Endothelial cell of umbilical vein (primary cell): ENCODE measurements at regions not wholly inside any gene's neighbourhood (a gene's known extent, or its start where the extent isn't known, plus 50 kb on each side); places are given as distances from the start of the nearest gene placed in this dataset.

Experiments used
- BruUV-seq: library from RNA; stranded (reverse); fragments of 400-500 nt; replicated peaks from 2 replicates; lab custom pipeline; 2021; lab: Mats Ljungman, UMichigan
- CTCF ChIA-PET: fragments of 300-600, 350-600 bp; sonication (Branson Sonifier 250); formaldehyde crosslinking; loops from one replicate; lab custom pipeline; 2021; ENCODE audit warnings: antibody characterized with exemption, inconsistent platforms; lab: Charles Lee
- POLR2A ChIA-PET: fragments of 300-600, 350-600 bp; sonication (Branson Sonifier 250); formaldehyde crosslinking; loops from one replicate; lab custom pipeline; 2021; ENCODE audit warnings: antibody characterized with exemption, inconsistent platforms; lab: Charles Lee
- DNase-seq: peaks from one replicate; pipeline ENCODE4 v3.0.0-alpha.2; 2011; ENCODE audit warnings: low read depth, low spot score
- FAIRE-seq: peaks from 2 replicates; lab custom pipeline; 2011; peaks lifted over from hg19 to GRCh38; lab: Jason Lieb, UNC
- H2AFZ ChIP-seq: 2 replicates; pipeline ENCODE4 v1.6.0; 2012; ENCODE audit warnings: low read depth, low read length, control low read depth, inconsistent platforms
- H3K27ac ChIP-seq: 2 replicates; pipeline ENCODE4 v1.5.1; 2011; ENCODE audit warnings: low read depth, mild to moderate bottlenecking, control low read depth, low read length, moderate library complexity; ENCODE audit not compliant: insufficient read depth
- H3K27me3 ChIP-seq, 2 experiments: 2 replicates each; pipeline versions ENCODE4 v1.6.0 to v1.6.1; 2011; ENCODE audit warnings: low read length in 2 of 2, mixed read lengths in 1 of 2; ENCODE audit not compliant: control insufficient read depth in 2 of 2, insufficient read depth in 2 of 2
- H3K36me3 ChIP-seq, 2 experiments: 2 replicates in 1 of 2; 3 replicates in 1 of 2; pipeline ENCODE4 v1.5.1; 2011; ENCODE audit warnings: low read length in 2 of 2, mild to moderate bottlenecking in 1 of 2, moderate library complexity in 1 of 2; ENCODE audit not compliant: control insufficient read depth in 2 of 2, insufficient read depth in 2 of 2; ENCODE audit errors: extremely low read depth in 1 of 2
- H3K4me1 ChIP-seq: 3 replicates; pipeline ENCODE4 v1.5.1; 2011; ENCODE audit warnings: mild to moderate bottlenecking, low read length; ENCODE audit not compliant: control insufficient read depth, insufficient read depth; ENCODE audit errors: extremely low read depth
- H3K4me2 ChIP-seq: 2 replicates; pipeline ENCODE4 v1.6.1; 2011; ENCODE audit warnings: low read length, control low read depth, mixed read lengths; ENCODE audit not compliant: insufficient read depth
- H3K4me3 ChIP-seq, 3 experiments: fragments of 200-600 bp in 1 of 3; sonication (generic), shearing (Covaris generic) in 1 of 3; replicated peaks in 1 of 3; 2 replicates each; pipeline ENCODE4 v1.5.1; 2011 to 2016; ENCODE audit warnings: control low read depth in 3 of 3, low read length in 3 of 3, mild to moderate bottlenecking in 2 of 3, inconsistent platforms in 1 of 3, low read depth in 1 of 3, moderate library complexity in 1 of 3; ENCODE audit not compliant: insufficient read depth in 1 of 3
- H3K79me2 ChIP-seq: 2 replicates; pipeline ENCODE4 v1.6.0; 2012; ENCODE audit warnings: low read length, inconsistent platforms; ENCODE audit not compliant: control insufficient read depth, insufficient read depth
- H3K9ac ChIP-seq: replicated peaks from 2 replicates; pipeline ENCODE3; 2011; ENCODE audit warnings: low read length, control low read depth; ENCODE audit not compliant: insufficient read depth; ENCODE audit errors: extremely low read depth
- H3K9me1 ChIP-seq: replicated peaks from 3 replicates; pipeline ENCODE4 v1.6.0; 2011; ENCODE audit warnings: mild to moderate bottlenecking, low read length; ENCODE audit not compliant: control insufficient read depth, insufficient read depth; ENCODE audit errors: extremely low read depth
- H3K9me3 ChIP-seq: replicated peaks from 2 replicates; pipeline ENCODE4 v1.5.1; 2012; ENCODE audit warnings: low read length, inconsistent platforms; ENCODE audit not compliant: control insufficient read depth, insufficient read depth
- H4K20me1 ChIP-seq: replicated peaks from 2 replicates; pipeline ENCODE3; 2011; ENCODE audit warnings: mild to moderate bottlenecking, low read length; ENCODE audit not compliant: control insufficient read depth, insufficient read depth; ENCODE audit errors: extremely low read depth
- EZH2 ChIP-seq: IDR thresholded peaks from 2 replicates; pipeline ENCODE4 v1.6.1; 2012; ENCODE audit warnings: borderline replicate concordance, low read depth, mild to moderate bottlenecking, moderate library complexity, low read length, inconsistent platforms; ENCODE audit not compliant: severe bottlenecking
- FOS ChIP-seq: IDR thresholded peaks from 2 replicates; pipeline ENCODE4 v1.6.1; 2011; ENCODE audit warnings: mild to moderate bottlenecking, low read length, moderate library complexity, borderline replicate concordance; ENCODE audit not compliant: insufficient read depth
- GATA2 ChIP-seq: IDR thresholded peaks from 2 replicates; pipeline ENCODE4 v1.7.0; 2011; ENCODE audit warnings: low read depth, mild to moderate bottlenecking, moderate library complexity, mixed read lengths, low read length; ENCODE audit not compliant: insufficient read length, insufficient read depth
- JUN ChIP-seq: IDR thresholded peaks from 2 replicates; pipeline ENCODE4 v1.6.1; 2011; ENCODE audit warnings: borderline replicate concordance, low read depth; ENCODE audit not compliant: insufficient read length, insufficient read depth
- MAX ChIP-seq: IDR thresholded peaks from 2 replicates; pipeline ENCODE4 v1.6.1; 2011; ENCODE audit not compliant: insufficient read depth, insufficient read length
- MYC ChIP-seq: IDR thresholded peaks from one replicate; pipeline ENCODE4 v1.6.1; 2011; ENCODE audit warnings: mild to moderate bottlenecking, low read depth, low read length
- POLR2A ChIP-seq: IDR thresholded peaks from 2 replicates; pipeline ENCODE4 v1.6.1; 2012; ENCODE audit warnings: low read depth, mild to moderate bottlenecking, control low read depth, low read length
- POLR2AphosphoS5 ChIP-seq: IDR thresholded peaks from 2 replicates; pipeline ENCODE4 v1.6.1; 2012; ENCODE audit warnings: low read depth, mild to moderate bottlenecking, control low read depth, low read length, moderate library complexity; ENCODE audit not compliant: insufficient read depth
- dilution Hi-C: fragments of 300-500 bp; cut with MboI; formaldehyde crosslinking; loops from one replicate; pipeline ENCODE4 v1.15.0; 2019; ENCODE audit warnings: low sequenced_read_pairs; ENCODE audit not compliant: extremely low pct_ligation_motif_present
- intact Hi-C: fragments of 100-400 bp; cut with micrococcal nuclease; formaldehyde crosslinking; loops from one replicate; pipeline ENCODE4 v1.10.0; 2022
- TF ChIP-seq, protein P1 (sequence below), 2 donors: IDR thresholded peaks; 1 replicate in 1 of 2; 2 replicates in 1 of 2; pipeline ENCODE4 v1.5.1; 2011; ENCODE audit warnings: low read length in 2 of 2, mild to moderate bottlenecking in 2 of 2, moderate library complexity in 2 of 2, control low read depth in 1 of 2, inconsistent platforms in 1 of 2, low read depth in 1 of 2; ENCODE audit not compliant: insufficient read depth in 1 of 2; ENCODE audit errors: extremely low read depth in 1 of 2

DNA sequence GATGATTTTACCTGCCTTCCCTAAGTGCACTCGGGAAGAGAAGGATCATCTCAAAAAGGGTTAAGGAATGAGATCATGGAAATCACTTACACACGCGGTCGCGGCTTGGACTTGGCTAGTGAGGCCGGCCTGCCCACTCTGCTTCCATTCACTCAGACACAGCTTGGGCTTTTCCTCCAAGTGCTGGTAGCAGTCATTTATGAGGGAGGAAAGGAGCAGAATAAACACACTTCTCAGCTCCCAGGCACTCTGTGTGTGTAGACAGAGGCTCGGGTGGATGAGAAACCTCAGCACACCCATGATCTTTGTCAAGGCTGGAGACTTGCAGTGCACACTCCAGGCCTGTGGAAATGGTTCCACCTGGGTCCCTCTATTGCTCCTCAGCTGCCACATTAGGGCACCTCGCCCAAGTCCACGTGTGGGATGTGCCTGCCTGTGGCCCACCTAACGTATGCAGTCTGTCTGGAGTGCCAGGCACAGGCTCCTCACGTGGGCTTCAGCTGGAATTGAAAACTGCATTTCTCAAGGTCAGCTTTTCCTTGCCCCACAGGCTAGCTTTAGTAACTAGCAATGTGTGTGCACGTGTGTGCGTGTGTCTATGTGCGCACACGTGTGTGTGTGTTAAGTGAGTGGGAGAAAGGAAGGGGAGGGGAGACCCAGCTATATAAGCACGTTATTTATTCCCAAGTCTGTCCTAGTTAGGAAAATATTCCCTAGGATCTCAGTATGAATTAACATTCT lies 288.4 kb downstream of the SOX11 start:
- Histone ChIP-seq H3K9ac (no peak overlapping the region), H3K36me3 (no peaks in the 10 kb centered on the region), H4K20me1 (no peaks in the 10 kb centered on the region), H3K4me1 (no peaks in the 10 kb centered on the region), H3K4me2 (no peak overlapping the region), H3K9me3 (peaks cover 13% of the 10 kb centered on the region), H3K27me3 (no peaks in the 10 kb centered on the region), H3K27ac (no peak overlapping the region), H3K9me1 (no peaks in the 10 kb centered on the region), H3K4me3 (no peak overlapping the region), H2AFZ (no peak overlapping the region), H3K79me2 (no peaks in the 10 kb centered on the region)
- no TSS peak for BruUV-seq
- FAIRE-seq (no peak), DNase-seq (no peak)
- dilution Hi-C loops = no loop called here
- POLR2A ChIA-PET = no interaction called here
- CTCF ChIA-PET = no interaction called here
- intact Hi-C loops = no loop called here
- no peak for TF ChIP-seq FOS
- TF ChIP-seq, protein P1, sequence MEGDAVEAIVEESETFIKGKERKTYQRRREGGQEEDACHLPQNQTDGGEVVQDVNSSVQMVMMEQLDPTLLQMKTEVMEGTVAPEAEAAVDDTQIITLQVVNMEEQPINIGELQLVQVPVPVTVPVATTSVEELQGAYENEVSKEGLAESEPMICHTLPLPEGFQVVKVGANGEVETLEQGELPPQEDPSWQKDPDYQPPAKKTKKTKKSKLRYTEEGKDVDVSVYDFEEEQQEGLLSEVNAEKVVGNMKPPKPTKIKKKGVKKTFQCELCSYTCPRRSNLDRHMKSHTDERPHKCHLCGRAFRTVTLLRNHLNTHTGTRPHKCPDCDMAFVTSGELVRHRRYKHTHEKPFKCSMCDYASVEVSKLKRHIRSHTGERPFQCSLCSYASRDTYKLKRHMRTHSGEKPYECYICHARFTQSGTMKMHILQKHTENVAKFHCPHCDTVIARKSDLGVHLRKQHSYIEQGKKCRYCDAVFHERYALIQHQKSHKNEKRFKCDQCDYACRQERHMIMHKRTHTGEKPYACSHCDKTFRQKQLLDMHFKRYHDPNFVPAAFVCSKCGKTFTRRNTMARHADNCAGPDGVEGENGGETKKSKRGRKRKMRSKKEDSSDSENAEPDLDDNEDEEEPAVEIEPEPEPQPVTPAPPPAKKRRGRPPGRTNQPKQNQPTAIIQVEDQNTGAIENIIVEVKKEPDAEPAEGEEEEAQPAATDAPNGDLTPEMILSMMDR (IDR thresholded peaks at IDR 0.05; ENCODE audit: extremely low read depth in 1 of 2, insufficient read depth in 1 of 2, low read depth in 1 of 2, low read length in 2 of 2) = no peak
- no peak for TF ChIP-seq MAX
- TF ChIP-seq MYC = no peak
- TF ChIP-seq EZH2 = no peak
- TF ChIP-seq POLR2AphosphoS5 = no peak
- TF ChIP-seq POLR2A = no peak
- TF ChIP-seq GATA2 = no peak
- no peak for TF ChIP-seq JUN
